Fibroblast of the aortic adventitia (primary cell): ENCODE measurements at regions not wholly inside any gene's neighbourhood (a gene's known extent, or its start where the extent isn't known, plus 50 kb on each side); places are given as distances from the start of the nearest gene placed in this dataset.
A peak's percentile ranks its signal among the peaks of the same experiment; 100 is the strongest.

ENCODE experiments used
- DNase-seq: peaks from one replicate; pipeline ENCODE4 v3.0.0-alpha.2; 2010; ENCODE audit warnings: low read depth
- H3K4me3 ChIP-seq: 2 replicates; pipeline ENCODE4 v1.5.1; 2011; ENCODE audit warnings: low read depth, mild to moderate bottlenecking, control low read depth, low read length, moderate library complexity
- TF ChIP-seq, protein P1 (sequence below): IDR thresholded peaks from 2 replicates; pipeline ENCODE4 v1.5.1; 2011; ENCODE audit warnings: mild to moderate bottlenecking, low read length, control low read depth, inconsistent platforms; ENCODE audit not compliant: insufficient read depth

DNA sequence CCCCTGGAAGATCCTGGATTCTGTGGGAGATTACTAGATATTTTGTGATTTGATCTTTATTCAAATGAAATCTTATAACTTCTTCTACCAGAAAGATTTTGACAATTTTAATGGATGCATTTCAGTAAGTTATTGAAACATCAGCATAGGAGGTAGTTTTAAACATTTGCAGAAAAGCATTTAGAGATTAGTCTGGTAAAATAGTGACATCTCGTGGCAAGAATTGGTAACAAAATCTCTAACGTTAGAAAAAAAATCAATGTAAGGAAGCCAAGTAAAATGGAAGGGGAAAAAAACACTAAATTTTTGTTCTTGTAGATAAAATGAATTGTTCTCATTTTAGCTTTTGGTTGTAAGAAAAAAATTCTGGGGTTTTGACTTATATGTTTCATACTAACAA lies 73.3 kb downstream of the TASL start:
- H3K4me3 ChIP-seq, result no peak overlapping the region
- TF ChIP-seq, protein P1, sequence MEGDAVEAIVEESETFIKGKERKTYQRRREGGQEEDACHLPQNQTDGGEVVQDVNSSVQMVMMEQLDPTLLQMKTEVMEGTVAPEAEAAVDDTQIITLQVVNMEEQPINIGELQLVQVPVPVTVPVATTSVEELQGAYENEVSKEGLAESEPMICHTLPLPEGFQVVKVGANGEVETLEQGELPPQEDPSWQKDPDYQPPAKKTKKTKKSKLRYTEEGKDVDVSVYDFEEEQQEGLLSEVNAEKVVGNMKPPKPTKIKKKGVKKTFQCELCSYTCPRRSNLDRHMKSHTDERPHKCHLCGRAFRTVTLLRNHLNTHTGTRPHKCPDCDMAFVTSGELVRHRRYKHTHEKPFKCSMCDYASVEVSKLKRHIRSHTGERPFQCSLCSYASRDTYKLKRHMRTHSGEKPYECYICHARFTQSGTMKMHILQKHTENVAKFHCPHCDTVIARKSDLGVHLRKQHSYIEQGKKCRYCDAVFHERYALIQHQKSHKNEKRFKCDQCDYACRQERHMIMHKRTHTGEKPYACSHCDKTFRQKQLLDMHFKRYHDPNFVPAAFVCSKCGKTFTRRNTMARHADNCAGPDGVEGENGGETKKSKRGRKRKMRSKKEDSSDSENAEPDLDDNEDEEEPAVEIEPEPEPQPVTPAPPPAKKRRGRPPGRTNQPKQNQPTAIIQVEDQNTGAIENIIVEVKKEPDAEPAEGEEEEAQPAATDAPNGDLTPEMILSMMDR, result peak; percentile 42
- DNase-seq, result peak; percentile 67

DNA sequence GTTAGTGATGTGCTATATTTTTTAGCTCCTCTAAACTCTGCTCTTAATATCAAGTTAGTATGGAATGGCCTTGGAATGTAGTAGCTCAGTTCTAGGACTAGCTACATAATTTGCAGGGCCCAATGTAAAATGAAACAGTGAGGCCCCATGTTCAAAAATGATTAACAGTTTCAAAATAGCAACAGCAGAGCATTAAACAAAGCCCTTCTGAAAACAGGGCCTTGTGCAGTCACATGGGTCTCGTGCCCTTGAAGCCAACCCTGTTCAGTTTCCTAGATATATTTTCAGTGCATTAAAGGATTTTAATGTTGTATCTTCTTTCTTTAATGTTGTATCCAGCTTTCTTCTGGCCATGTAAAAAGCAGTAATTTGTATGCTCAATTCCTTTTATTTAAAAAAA lies 82.1 kb downstream of the TASL start:
- no peak overlapping the region for H3K4me3 ChIP-seq
- no peak for DNase-seq
- TF ChIP-seq, protein P1, result no peak

DNA sequence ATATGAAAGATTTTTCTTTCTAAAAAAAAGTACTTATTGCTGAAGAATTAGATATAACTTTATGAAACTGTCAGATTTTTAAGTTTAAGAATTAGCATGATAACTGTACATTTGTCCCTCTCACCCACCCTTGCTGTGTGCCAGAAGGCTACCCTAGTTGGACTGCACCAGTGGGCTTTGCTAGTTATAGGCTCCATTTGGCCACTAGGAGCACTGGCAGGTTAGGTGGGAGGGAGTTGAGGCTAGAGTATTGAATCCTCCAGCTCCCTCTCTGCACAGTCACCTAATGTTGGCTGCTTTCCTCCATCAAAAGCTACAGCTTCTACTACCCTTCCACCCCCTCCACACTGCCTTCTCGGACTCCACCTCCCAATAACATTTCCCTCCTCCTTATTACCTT lies 84.2 kb downstream of the TASL start:
- H3K4me3 ChIP-seq, result no peak overlapping the region
- TF ChIP-seq, protein P1, result no peak
- no peak for DNase-seq

DNA sequence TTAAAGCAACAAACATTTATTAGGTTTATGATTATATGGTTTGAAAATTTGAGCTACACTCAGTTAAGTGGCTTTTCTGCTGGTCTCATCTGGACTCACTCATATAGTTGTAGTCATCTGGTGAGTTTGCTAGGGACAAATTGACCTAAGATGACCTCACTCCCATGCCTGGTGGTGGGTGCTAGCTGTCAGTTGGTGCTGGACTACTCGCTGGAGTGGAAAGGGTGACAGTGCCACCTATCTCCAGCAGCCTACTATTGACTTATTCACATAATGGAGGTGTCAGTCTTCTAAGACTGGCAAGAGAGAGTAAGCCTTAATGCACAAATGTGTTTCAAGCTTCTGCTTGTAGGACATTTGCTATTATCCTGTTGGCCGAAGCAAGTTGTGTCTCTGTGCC lies 88.2 kb downstream of the TASL start:
- no peak for DNase-seq
- H3K4me3 ChIP-seq, result no peak overlapping the region
- TF ChIP-seq, protein P1, result no peak

DNA sequence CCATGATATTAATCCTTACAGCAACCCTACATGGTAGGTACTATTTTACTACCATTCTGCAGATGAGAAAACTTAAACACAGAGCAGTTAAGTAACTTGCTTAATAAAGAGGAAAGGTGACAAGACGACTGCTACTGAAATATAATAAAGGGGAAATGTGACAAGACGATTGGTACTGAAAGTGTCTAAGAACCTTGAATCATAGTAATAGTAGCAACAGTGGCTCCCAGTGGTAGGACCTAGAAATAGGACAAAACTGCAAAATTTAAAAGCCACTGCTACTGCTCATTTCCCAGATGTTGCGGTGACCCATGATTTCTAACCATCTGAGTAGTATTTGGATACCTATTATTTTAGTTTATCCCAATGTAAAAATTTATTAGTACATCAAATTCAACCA lies 89.5 kb downstream of the TASL start:
- H3K4me3 ChIP-seq, result no peak overlapping the region
- DNase-seq, result peak; percentile 25
- TF ChIP-seq, protein P1, result peak; percentile 37

DNA sequence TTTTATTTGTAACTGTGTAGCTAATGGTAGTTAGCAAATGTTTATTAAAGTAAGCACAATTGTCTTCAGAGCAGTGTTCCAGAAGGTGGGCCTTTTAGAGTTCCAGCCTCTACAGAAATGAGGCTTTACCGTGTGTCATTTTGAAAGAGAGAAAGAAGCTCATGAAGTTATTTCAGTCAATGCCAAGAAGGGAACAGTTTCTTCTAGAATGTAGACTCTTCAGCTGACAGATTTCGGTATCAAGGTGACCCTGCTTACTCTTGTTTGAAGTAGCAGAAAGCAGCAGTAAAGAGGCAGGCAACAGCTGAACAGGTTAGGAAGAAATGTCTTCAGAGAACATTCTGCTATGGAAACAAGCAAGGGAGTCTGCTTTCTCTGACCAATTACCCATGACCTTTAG lies 93.6 kb downstream of the TASL start:
- DNase-seq, result no peak
- TF ChIP-seq, protein P1, result no peak
- H3K4me3 ChIP-seq, result no peak overlapping the region

DNA sequence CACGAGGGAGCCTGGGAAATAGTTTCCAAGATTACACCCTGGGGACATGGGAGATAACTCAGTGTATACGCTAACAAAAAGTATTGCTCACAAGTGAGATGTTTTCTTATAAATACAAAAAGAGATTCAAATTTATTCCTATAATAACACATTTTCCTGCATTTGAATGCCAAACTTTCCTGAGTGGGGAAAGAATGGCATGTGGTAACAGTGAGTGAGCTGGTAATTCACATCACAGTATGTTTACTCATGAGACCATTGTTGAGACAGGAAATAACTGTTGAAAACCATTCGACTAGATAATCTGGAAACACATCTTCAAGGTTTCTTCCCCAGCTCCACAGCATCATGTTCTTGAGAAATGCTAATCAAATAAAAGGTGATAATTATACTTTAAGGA lies 109.1 kb downstream of the TASL start:
- TF ChIP-seq, protein P1, result no peak
- peak; percentile 3 for DNase-seq
- no peak overlapping the region for H3K4me3 ChIP-seq
